GM23248 (cell line): ENCODE measurements at regions not wholly inside any gene's neighbourhood (a gene's known extent, or its start where the extent isn't known, plus 50 kb on each side); places are given as distances from the start of the nearest gene placed in this dataset.
"Not testable (repeated sequence)": the region's sequence is repeated elsewhere in the genome, so short reads cannot be mapped to it uniquely, and the experiment has no call there.

Source experiments
- DNase-seq: peaks from one replicate; pipeline ENCODE4 v3.0.0-alpha.2; 2015
- H2AFZ ChIP-seq: fragments of 200-600 bp; sonication (generic); 2 replicates; pipeline ENCODE4 v1.6.1; 2016; ENCODE audit warnings: antibody characterized with exemption
- H3F3A ChIP-seq: fragments of 200-600 bp; sonication (generic); 2 replicates; pipeline ENCODE4 v1.6.1; 2016; ENCODE audit warnings: mild to moderate bottlenecking, antibody characterized with exemption, mixed run types; ENCODE audit not compliant: insufficient read depth
- H3K27ac ChIP-seq: fragments of 200-600 bp; sonication (generic); 2 replicates; pipeline ENCODE4 v1.5.1; 2016; ENCODE audit warnings: mild to moderate bottlenecking
- H3K27me3 ChIP-seq: fragments of 200-600 bp; sonication (generic); replicated peaks from 2 replicates; pipeline ENCODE4 v1.6.1; 2016; ENCODE audit warnings: mild to moderate bottlenecking; ENCODE audit not compliant: insufficient read depth
- H3K36me3 ChIP-seq: fragments of 200-600 bp; sonication (generic); 2 replicates; pipeline ENCODE4 v1.6.1; 2016; ENCODE audit warnings: low read depth, mild to moderate bottlenecking
- H3K4me1 ChIP-seq: fragments of 200-600 bp; sonication (generic); 2 replicates; pipeline ENCODE4 v1.6.1; 2016; ENCODE audit warnings: mild to moderate bottlenecking; ENCODE audit not compliant: insufficient read depth
- H3K4me2 ChIP-seq: fragments of 200-600 bp; sonication (generic); one replicate; pipeline ENCODE4 v1.6.1; 2016; ENCODE audit warnings: mild to moderate bottlenecking; ENCODE audit not compliant: unreplicated experiment
- H3K4me3 ChIP-seq: fragments of 200-600 bp; sonication (generic); 2 replicates; pipeline ENCODE4 v1.5.1; 2016; ENCODE audit warnings: mild to moderate bottlenecking
- H3K79me2 ChIP-seq: fragments of 200-600 bp; sonication (generic); 2 replicates; pipeline ENCODE4 v1.6.1; 2016; ENCODE audit warnings: mild to moderate bottlenecking; ENCODE audit not compliant: insufficient read depth
- H3K9ac ChIP-seq: fragments of 200-600 bp; sonication (generic); 2 replicates; pipeline ENCODE4 v1.6.1; 2016; ENCODE audit warnings: mild to moderate bottlenecking
- H3K9me2 ChIP-seq: fragments of 200-600 bp; sonication (generic); 2 replicates; pipeline ENCODE4 v1.6.1; 2016; ENCODE audit warnings: mixed run types, mild to moderate bottlenecking, moderate library complexity; ENCODE audit not compliant: insufficient read depth
- H3K9me3 ChIP-seq: fragments of 200-600 bp; sonication (generic); one replicate; pipeline ENCODE4 v1.6.1; 2017; ENCODE audit warnings: low read depth
- H4K20me1 ChIP-seq: fragments of 200-600 bp; sonication (generic); 2 replicates; pipeline ENCODE4 v1.6.0; 2016; ENCODE audit not compliant: insufficient read depth
- EZH2 ChIP-seq: fragments of 200-600 bp; sonication (generic); IDR thresholded peaks from 2 replicates; pipeline ENCODE4 v1.6.1; 2018; ENCODE audit warnings: antibody characterized with exemption, mild to moderate bottlenecking; ENCODE audit not compliant: insufficient read depth, poor library complexity, severe bottlenecking
- EZH2phosphoT487 ChIP-seq: fragments of 200-600 bp; sonication (generic); IDR thresholded peaks from 2 replicates; pipeline ENCODE4 v1.6.1; 2018; ENCODE audit warnings: antibody characterized with exemption, moderate library complexity, mild to moderate bottlenecking, low read depth; ENCODE audit not compliant: insufficient read depth
- WGBS, 2 experiments: methylation state at CpG; one replicate each; pipeline ENCODE4 v1.1.6; 2015 to 2017; ENCODE audit warnings: low lambda C conversion rate in 2 of 2, low coverage in 1 of 2; ENCODE audit errors: missing lambda C conversion rate in 2 of 2; 5-methylcytosine and 5-hydroxymethylcytosine counted together
- in situ Hi-C: fragments of 300-500 bp; cut with MboI; formaldehyde crosslinking; loops from 2 replicates; pipeline ENCODE4 v1.15.0; 2020

- Histone ChIP-seq H3K79me2 (no peaks in the 10 kb centered on the region), H4K20me1 (no peaks in the 10 kb centered on the region), H3K27me3 (no peaks in the 10 kb centered on the region), H3K27ac (no peak overlapping the region), H3K9me2 (no peaks in the 10 kb centered on the region), H3K36me3 (no peaks in the 10 kb centered on the region), H3K9me3 (no peaks in the 10 kb centered on the region), H3F3A (no peaks in the 10 kb centered on the region), H3K4me2 (no peak overlapping the region), H3K9ac (no peak overlapping the region), H3K4me1 (no peaks in the 10 kb centered on the region), H3K4me3 (no peak overlapping the region), H2AFZ (no peak overlapping the region)
- 66 to 80% methylated on average over 1 of the region's 1 CpG for WGBS, 2 experiments
- no peak for TF ChIP-seq EZH2phosphoT487
- no peak for TF ChIP-seq EZH2
- in situ Hi-C loops: no loop called here
- no peak for DNase-seq
These were observed 680.3 kb upstream of the ZNF385D start for GRCh38 chr3:22431334-22431733.

GRCh38 chr3:22439626-22440025, 688.6 kb upstream of the ZNF385D start:
- TF ChIP-seq EZH2phosphoT487: no peak
- no peak for TF ChIP-seq EZH2
- in situ Hi-C loops: no loop called here
- Histone ChIP-seq H3K9ac (no peak overlapping the region), H3K27ac (no peak overlapping the region), H2AFZ (no peak overlapping the region), H3K36me3 (no peaks in the 10 kb centered on the region), H3K9me3 (no peaks in the 10 kb centered on the region), H3K9me2 (no peaks in the 10 kb centered on the region), H3K4me2 (no peak overlapping the region), H3K27me3 (no peaks in the 10 kb centered on the region), H3F3A (no peaks in the 10 kb centered on the region), H3K4me3 (no peak overlapping the region), H3K79me2 (no peaks in the 10 kb centered on the region), H3K4me1 (no peaks in the 10 kb centered on the region), H4K20me1 (no peaks in the 10 kb centered on the region)
- DNase-seq: no peak
- WGBS, 2 experiments: 40 to 43% methylated on average over 4 of the region's 4 CpGs

GRCh38 chr3:22441711-22442110, 690.7 kb upstream of the ZNF385D start:
- no peak for DNase-seq
- no peaks in the 10 kb centered on the region for H4K20me1 ChIP-seq
- H3K27ac ChIP-seq: no peak overlapping the region
- no peaks in the 10 kb centered on the region for H3K36me3 ChIP-seq
- no peaks in the 10 kb centered on the region for H3K9me2 ChIP-seq
- no peak overlapping the region for H3K4me3 ChIP-seq
- no peak for TF ChIP-seq EZH2
- TF ChIP-seq EZH2phosphoT487: no peak
- no peak overlapping the region for H2AFZ ChIP-seq
- no peaks in the 10 kb centered on the region for H3K27me3 ChIP-seq
- no peaks in the 10 kb centered on the region for H3K79me2 ChIP-seq
- no peaks in the 10 kb centered on the region for H3K4me1 ChIP-seq
- H3K9me3 ChIP-seq: no peaks in the 10 kb centered on the region
- H3F3A ChIP-seq: no peaks in the 10 kb centered on the region
- no peak overlapping the region for H3K4me2 ChIP-seq
- in situ Hi-C loops: no loop called here
- 95 to 97% methylated on average over 2 of the region's 2 CpGs for WGBS, 2 experiments
- H3K9ac ChIP-seq: no peak overlapping the region

- no peak for DNase-seq
- Histone ChIP-seq H3K27me3 (no peaks in the 10 kb centered on the region), H3K36me3 (no peaks in the 10 kb centered on the region), H3K9ac (no peak overlapping the region), H3K4me2 (no peak overlapping the region), H3F3A (no peaks in the 10 kb centered on the region), H3K4me1 (no peaks in the 10 kb centered on the region), H3K9me3 (no peaks in the 10 kb centered on the region), H3K4me3 (no peak overlapping the region), H3K79me2 (no peaks in the 10 kb centered on the region), H3K9me2 (no peaks in the 10 kb centered on the region), H3K27ac (no peak overlapping the region), H4K20me1 (no peaks in the 10 kb centered on the region), H2AFZ (no peak overlapping the region)
- WGBS, 2 experiments: 84 to 87% methylated on average over 3 of the region's 3 CpGs
- in situ Hi-C loops: no loop called here
- TF ChIP-seq EZH2phosphoT487 (no peak), EZH2 (no peak)
These were observed 692.7 kb upstream of the ZNF385D start for GRCh38 chr3:22443571-22444233.

- H3K4me3 ChIP-seq, H3F3A ChIP-seq, H3K79me2 ChIP-seq, H2AFZ ChIP-seq, H3K4me1 ChIP-seq, DNase-seq, H3K4me2 ChIP-seq, H3K27ac ChIP-seq, in situ Hi-C loops, H3K36me3 ChIP-seq, H3K27me3 ChIP-seq, H4K20me1 ChIP-seq, H3K9me3 ChIP-seq, H3K9me2 ChIP-seq, H3K9ac ChIP-seq: not testable (repeated sequence)
- 29 to 32% methylated on average over 2 of the region's 2 CpGs for WGBS, 2 experiments
These were observed 694.3 kb upstream of the ZNF385D start for GRCh38 chr3:22445336-22445735.
